CD4-positive, alpha-beta T cell treated with Interleukin-21 for 1 hour (primary cell): ENCODE measurements at regions not wholly inside any gene's neighbourhood (a gene's known extent, or its start where the extent isn't known, plus 50 kb on each side); places are given as distances from the start of the nearest gene placed in this dataset.

ENCODE experiments used
- DNase-seq: peaks from one replicate; pipeline ENCODE4 v3.0.0-alpha.2; 2020

- DNase-seq: no peak
These were observed 195.4 kb upstream of the TLE3 start for GRCh38 chr15:70293138-70293537.

GRCh38 chr15:70292076-70292760 is 194.5 kb upstream of the TLE3 start:
- no peak for DNase-seq

GRCh38 chr15:70291305-70292075 is 193.8 kb upstream of the TLE3 start:
- DNase-seq: no peak

- no peak for DNase-seq
These were observed 193.0 kb upstream of the TLE3 start for GRCh38 chr15:70290708-70291107.

GRCh38 chr15:70289191-70289955 is 191.7 kb upstream of the TLE3 start:
- no peak for DNase-seq

GRCh38 chr15:70286113-70286806 is 188.5 kb upstream of the TLE3 start:
- no peak for DNase-seq

- no peak for DNase-seq
These were observed 186.9 kb upstream of the TLE3 start for GRCh38 chr15:70284438-70285214.

GRCh38 chr15:70283511-70283910 is 185.8 kb upstream of the TLE3 start:
- no peak for DNase-seq

- DNase-seq: no peak
These were observed 184.1 kb upstream of the TLE3 start for GRCh38 chr15:70281811-70282307.

- DNase-seq: no peak
These were observed 183.6 kb upstream of the TLE3 start for GRCh38 chr15:70281261-70281810.

GRCh38 chr15:70280781-70281180 is 183.1 kb upstream of the TLE3 start:
- no peak for DNase-seq

GRCh38 chr15:70279096-70279495 is 181.4 kb upstream of the TLE3 start:
- no peak for DNase-seq

- no peak for DNase-seq
These were observed 180.9 kb upstream of the TLE3 start for GRCh38 chr15:70278644-70279043.

- no peak for DNase-seq
These were observed 179.8 kb upstream of the TLE3 start for GRCh38 chr15:70277556-70277955.

- no peak for DNase-seq
These were observed 178.7 kb upstream of the TLE3 start for GRCh38 chr15:70276401-70276800.

GRCh38 chr15:70275461-70276138 is 177.9 kb upstream of the TLE3 start:
- no peak for DNase-seq

GRCh38 chr15:70274908-70275307 is 177.2 kb upstream of the TLE3 start:
- DNase-seq: no peak

GRCh38 chr15:70274255-70274880 is 176.7 kb upstream of the TLE3 start:
- no peak for DNase-seq

- DNase-seq: no peak
These were observed 176.1 kb upstream of the TLE3 start for GRCh38 chr15:70273808-70274207.

GRCh38 chr15:70272565-70273355 is 175.0 kb upstream of the TLE3 start:
- DNase-seq: no peak
